ENCODE measurements at regions not wholly inside any gene's neighbourhood (a gene's known extent, or its start where the extent isn't known, plus 50 kb on each side); places are given as distances from the start of the nearest gene placed in this dataset.

DNA sequence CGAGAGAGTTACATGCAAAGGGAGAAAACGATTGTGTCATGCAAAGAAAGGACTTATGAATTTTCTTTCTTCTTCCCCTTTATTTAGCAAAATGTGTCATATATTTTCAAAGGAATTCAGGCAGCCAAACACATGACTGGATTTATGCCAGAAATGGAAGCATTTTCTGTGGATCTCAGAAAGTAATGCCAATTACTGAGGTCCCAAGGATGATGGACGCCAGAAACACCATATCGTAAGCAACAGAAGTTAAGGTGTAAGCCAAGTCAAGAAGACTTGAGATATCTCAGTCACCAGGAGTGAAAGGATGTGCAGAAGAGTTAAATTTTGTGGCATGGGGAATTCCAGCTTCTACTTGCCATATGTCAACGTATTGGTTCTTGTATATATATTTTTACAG, 255.1 kb downstream of the GBA3 start:
- Histone ChIP-seq H3K9me3 (no peaks in the 10 kb centered on the region), H3K4me1 (no peaks in the 10 kb centered on the region), H3K4me3 (ENCODE audit: low read depth, low read length) (no peak overlapping the region), H3K27me3 (no peaks in the 10 kb centered on the region), H3K36me3 (no peaks in the 10 kb centered on the region)
- DNase-seq, result no peak
- TF ChIP-seq, protein P1, sequence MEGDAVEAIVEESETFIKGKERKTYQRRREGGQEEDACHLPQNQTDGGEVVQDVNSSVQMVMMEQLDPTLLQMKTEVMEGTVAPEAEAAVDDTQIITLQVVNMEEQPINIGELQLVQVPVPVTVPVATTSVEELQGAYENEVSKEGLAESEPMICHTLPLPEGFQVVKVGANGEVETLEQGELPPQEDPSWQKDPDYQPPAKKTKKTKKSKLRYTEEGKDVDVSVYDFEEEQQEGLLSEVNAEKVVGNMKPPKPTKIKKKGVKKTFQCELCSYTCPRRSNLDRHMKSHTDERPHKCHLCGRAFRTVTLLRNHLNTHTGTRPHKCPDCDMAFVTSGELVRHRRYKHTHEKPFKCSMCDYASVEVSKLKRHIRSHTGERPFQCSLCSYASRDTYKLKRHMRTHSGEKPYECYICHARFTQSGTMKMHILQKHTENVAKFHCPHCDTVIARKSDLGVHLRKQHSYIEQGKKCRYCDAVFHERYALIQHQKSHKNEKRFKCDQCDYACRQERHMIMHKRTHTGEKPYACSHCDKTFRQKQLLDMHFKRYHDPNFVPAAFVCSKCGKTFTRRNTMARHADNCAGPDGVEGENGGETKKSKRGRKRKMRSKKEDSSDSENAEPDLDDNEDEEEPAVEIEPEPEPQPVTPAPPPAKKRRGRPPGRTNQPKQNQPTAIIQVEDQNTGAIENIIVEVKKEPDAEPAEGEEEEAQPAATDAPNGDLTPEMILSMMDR (IDR thresholded peaks at IDR 0.05; ENCODE audit: low read depth, low read length), result no peak

DNA sequence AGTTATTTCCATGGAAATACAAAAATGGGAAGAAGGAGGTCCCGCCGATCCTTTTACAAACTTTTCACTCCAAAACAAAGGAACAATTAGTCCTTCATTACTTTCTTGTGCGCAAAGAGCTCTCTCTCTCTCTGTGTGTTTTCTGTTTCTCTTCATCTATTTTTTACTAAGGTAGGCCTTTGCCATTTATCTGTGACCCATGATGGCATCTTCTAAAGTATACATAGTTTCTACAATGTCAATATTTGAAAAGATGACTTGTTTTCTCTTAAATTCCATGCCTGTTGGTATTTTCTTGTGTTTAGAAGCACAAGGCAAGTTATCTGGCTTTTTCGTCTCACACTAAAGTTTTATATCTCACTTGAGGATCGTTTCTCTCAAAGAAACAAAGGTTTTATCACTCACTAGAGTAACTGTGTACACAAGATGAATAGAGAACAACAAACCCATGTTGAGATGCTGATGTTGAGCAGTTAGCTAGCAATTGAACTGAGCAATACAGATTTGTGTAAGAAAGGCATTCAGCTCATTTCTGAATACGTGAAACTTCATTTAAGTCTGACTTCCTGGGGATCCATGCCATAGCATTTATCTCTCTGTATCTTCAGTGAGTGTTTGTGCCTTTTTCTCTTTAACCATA, 250.3 kb downstream of the GBA3 start:
- Histone ChIP-seq H3K4me1 (no peaks in the 10 kb centered on the region), H3K27me3 (no peaks in the 10 kb centered on the region), H3K36me3 (no peaks in the 10 kb centered on the region), H3K4me3 (ENCODE audit: low read depth, low read length) (no peak overlapping the region), H3K9me3 (no peaks in the 10 kb centered on the region)
- DNase-seq, result no peak
- TF ChIP-seq, protein P1 (IDR thresholded peaks at IDR 0.05; ENCODE audit: low read depth, low read length), result no peak

DNA sequence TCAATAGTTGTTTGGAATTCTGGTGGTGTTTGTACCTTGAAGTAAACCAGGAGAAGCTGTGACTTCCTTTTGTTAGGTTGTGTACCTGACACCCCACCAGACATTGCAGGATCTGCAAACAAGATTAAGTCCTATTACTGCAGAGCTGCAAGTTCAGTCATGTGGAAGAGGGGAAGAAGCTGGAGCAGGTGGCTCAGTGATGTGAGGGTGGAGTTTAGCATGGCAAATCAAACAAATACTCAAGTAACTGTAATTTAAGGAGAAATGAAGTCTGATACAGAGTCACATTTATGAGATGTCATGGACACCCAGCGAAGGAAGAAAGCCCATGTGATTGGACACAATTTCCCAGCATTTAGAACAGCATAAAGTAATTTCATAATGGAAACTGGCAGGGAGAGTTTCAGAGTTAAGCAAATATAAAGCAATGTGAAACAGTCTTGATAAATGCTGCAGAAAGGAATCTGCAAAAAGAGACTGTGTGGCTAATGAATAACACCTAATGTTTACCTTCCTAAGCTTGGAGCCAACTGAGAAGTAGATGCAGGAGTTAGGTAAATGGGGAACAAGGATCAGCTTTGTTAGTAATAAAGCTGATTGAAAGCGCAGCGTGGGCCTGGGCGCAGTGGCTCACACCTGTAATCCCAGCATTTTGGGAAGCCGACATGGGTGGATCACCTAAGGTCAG, 249.1 kb downstream of the GBA3 start:
- Histone ChIP-seq H3K27me3 (no peaks in the 10 kb centered on the region), H3K4me3 (ENCODE audit: low read depth, low read length) (no peak overlapping the region), H3K9me3 (no peaks in the 10 kb centered on the region), H3K36me3 (no peaks in the 10 kb centered on the region), H3K4me1 (no peaks in the 10 kb centered on the region)
- no peak for DNase-seq
- TF ChIP-seq, protein P1 (IDR thresholded peaks at IDR 0.05; ENCODE audit: low read depth, low read length), result no peak

DNA sequence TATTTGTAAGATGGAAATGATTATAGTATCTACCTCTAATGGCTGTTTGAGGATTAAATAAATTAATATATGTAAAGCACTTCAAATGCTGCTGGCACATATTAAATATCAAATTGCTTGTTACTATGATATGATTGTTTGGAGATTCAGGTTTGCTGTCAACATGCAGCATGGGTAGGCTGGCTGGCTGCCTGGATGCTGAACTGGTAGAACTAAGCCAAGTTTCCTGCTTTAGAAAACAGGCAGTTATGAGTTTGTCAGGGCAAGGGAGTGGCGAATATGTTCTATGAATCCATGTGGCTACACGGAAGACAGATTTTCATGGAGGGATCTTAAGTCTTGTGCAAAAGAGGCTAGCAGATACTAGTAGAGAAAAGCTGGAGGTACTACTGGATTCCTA, 239.6 kb downstream of the GBA3 start:
- TF ChIP-seq, protein P1 (IDR thresholded peaks at IDR 0.05; ENCODE audit: low read depth, low read length), result no peak
- no peak overlapping the region for H3K4me3 ChIP-seq (ENCODE audit: low read depth, low read length)
- no peaks in the 10 kb centered on the region for H3K27me3 ChIP-seq
- H3K4me1 ChIP-seq, result no peaks in the 10 kb centered on the region
- H3K9me3 ChIP-seq, result no peaks in the 10 kb centered on the region
- H3K36me3 ChIP-seq, result no peaks in the 10 kb centered on the region
- DNase-seq, result no peak

DNA sequence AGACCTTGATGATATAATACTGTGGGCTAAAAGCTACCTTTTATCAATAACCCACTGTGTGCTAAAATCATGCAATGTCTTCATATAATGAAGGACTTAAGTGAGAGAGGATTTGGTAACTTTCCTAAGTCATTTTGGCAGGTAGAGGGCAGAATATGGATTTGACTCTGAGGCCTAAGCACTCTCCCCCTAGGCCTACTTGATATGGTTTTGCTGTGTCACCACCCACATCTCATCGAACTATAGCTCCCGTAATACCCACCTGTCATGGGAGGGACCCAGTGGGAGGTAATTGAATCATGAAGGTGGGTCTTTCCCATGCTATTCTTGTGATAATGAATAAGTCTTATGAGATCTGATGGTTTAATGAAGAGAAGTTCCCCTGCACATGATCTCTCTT, 229.7 kb downstream of the GBA3 start:
- Histone ChIP-seq H3K27me3 (no peaks in the 10 kb centered on the region), H3K4me1 (no peaks in the 10 kb centered on the region), H3K36me3 (no peaks in the 10 kb centered on the region), H3K4me3 (ENCODE audit: low read depth, low read length) (no peak overlapping the region), H3K9me3 (no peaks in the 10 kb centered on the region; the same call in 1 of the 2 replicates)
- TF ChIP-seq, protein P1 (IDR thresholded peaks at IDR 0.05; ENCODE audit: low read depth, low read length), result no peak
- no peak for DNase-seq

DNA sequence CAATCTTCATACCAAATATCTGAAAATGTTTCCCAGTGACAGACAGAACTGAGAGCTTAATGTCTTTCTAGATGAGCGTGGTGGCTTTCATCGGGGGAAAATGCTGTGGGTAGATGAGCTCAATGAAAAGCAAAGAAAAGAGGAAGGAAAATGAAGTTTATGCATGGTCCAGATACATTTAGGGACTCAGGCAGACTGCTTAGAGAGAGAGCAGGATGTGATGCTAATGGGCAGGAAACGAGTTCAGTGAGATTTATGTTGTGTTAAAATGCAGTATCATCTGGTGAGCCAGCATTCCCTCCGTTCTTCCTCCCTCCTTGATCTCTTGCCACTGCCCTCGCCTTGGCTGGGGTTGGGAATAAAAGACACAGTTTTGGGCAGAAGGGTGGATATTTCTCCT, 229.2 kb downstream of the GBA3 start:
- TF ChIP-seq, protein P1 (IDR thresholded peaks at IDR 0.05; ENCODE audit: low read depth, low read length), result no peak
- no peak overlapping the region for H3K4me3 ChIP-seq (ENCODE audit: low read depth, low read length)
- no peak for DNase-seq

More for the DNA sequence above, 229.2 kb downstream of the GBA3 start:
- H3K27me3 ChIP-seq, result no peaks in the 10 kb centered on the region; the same call in 1 of the 2 replicates
- H3K36me3 ChIP-seq, result no peaks in the 10 kb centered on the region
- H3K9me3 ChIP-seq, result no peaks in the 10 kb centered on the region; the same call in 1 of the 2 replicates
- no peaks in the 10 kb centered on the region for H3K4me1 ChIP-seq

All from BE2C (cell line).